ENCODE measurements at regions not wholly inside any gene's neighbourhood (a gene's known extent, or its start where the extent isn't known, plus 50 kb on each side); places are given as distances from the start of the nearest gene placed in this dataset.

DNA sequence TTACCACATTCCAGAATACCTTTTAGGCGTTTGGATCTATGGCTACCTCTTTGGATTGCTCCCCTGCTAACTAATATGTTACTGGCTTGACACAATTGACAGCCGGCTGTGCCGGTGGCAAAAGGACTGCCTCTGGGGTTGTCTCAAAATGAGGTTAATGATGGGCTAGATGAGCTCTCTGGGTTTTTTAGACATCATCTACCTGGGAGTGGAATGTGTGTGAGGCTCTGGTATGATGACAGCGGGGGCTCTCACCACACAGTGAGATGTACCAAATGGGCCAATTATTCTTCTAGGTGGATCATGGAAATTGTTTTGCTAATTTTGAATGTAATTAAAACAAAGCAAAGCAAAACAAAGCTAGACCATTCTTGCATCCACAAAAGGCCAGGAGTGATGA lies 391.1 kb upstream of the SPRED2 start:
- no peak for FAIRE-seq
- DNase-seq (ENCODE audit: extremely low spot score, insufficient read length, low read depth): no peak

DNA sequence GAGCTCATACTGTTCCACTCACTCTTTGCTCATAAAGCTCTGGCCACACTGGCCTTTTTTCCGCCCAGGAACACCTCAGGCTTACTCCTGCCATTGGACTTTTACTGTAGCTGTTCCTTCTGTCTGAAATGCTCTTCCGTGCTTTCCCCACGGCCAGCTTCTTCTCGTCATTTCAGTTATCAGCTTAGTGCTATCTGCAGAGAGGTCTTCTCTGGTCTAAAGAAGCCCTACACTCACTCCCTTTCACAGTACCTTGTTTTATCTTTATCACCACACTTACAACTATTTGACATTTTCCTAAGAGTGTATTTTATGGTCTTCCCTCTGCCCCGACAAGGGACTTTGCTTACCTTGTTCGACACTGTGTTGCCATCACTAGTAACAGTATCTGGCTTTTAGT lies 388.1 kb upstream of the SPRED2 start:
- FAIRE-seq: no peak
- no peak for DNase-seq (ENCODE audit: extremely low spot score, insufficient read length, low read depth)

DNA sequence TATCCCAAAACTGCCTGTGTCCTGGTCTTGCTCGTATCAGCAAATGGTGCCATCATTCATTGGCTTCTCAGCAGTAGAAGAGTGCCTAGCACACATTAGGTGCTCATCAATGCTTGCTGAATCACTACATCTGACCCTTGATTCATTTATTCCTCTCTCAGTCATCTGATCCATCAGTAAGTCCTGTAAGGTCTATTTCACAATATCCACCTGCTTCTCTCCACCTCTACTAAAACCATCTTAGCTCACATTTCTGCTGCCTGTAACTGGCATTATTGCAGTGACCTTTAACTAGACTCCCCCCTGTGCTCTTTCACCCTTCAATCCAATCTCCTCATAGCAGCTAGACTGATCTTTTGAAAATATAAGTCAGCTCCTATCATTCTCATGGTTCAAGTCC lies 387.6 kb upstream of the SPRED2 start:
- FAIRE-seq: no peak

DNA sequence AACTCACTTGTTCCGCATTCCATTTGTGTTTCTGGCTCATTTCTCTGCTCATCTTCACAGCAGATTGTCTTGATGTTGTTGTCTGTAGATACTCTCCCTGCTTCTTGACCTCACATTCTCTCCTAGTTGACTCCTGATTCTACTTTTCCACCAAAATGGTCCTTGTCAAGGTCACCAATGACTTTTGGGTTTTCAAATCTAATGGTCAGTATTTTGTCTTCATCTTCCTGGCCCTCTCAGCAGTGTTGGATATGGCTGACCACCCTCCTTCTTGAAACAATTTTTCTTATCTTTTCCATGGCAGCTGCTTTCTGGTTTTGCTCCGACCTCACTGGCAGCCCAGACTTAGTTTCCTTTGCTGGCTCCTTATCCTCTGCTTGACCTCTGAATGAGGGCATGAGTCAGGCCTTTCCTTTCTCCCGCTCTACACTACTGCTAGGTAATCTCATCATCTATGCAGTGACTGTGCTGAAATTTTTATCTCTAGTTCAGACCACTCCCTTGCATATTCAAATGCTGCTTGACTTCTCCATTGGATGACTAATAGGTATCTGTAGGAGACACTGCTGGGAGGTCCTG lies 386.6 kb upstream of the SPRED2 start:
- DNase-seq (ENCODE audit: extremely low spot score, insufficient read length, low read depth) (no peak), FAIRE-seq (no peak)

More for the DNA sequence above, 387.6 kb upstream of the SPRED2 start:
- DNase-seq (ENCODE audit: extremely low spot score, insufficient read length, low read depth): no peak

DNA sequence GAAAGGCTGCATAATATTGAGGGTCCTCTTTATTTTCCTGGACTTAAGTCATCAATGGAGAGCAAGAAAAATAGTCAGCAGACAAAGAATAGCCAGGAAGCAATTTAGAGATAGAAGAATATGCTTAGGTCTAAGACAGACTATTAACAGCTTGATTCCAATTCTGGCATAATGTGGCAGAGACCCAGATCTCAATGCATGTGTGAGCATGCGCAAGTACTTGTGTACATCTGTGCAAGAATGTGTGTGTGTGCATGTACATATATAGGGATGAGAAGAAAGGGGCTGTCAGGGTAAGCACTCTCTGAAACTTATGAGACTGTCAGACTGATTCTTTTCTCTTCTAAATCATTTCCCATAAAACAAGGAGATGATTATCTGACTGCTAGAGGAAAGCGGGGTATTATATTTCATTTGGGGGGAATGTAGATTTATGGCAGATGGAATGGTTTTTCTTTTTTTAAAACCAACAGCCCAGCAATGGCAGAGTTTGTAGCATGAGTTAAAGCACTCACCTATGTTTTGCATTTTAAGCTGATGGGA lies 381.3 kb upstream of the SPRED2 start:
- FAIRE-seq: no peak
- no peak for DNase-seq (ENCODE audit: extremely low spot score, insufficient read length, low read depth)

DNA sequence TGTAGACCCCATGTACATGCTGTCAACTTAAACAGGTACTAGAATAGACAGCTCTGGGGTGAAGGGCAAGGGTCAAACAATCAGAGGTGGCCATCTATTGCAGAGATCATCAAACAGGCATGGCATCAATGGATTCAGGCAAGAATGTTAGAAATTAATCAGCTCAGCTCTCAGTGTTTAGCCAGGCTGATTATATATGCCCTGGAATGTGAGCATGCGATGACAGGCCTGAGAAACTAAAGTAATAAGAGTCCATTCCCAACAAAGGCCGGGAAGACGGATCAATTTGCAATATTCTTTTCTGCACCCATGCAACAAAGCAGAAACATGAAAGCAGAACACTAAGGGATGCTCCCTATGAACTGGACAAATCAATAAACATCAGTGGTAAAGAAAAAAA lies 380.5 kb upstream of the SPRED2 start:
- no peak for FAIRE-seq
- no peak for DNase-seq (ENCODE audit: extremely low spot score, insufficient read length, low read depth)

DNA sequence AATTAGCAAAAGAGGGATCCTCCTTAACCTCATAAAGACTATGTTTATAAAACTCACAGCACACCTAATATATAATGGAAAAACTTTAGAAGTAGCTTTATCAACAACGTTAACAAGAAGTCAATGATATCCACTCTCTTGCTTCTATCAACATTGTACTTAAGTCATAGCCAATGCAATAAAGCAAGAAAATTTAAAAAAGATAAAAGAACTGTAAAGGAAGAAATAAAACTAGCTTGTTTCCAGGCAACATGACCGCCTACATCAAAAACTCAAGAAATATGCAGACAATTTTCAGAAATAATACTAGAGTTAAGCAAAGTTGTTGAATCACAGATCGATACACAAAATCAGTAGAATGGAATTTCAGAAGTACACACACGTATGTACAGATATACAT lies 375.5 kb upstream of the SPRED2 start:
- DNase-seq (ENCODE audit: extremely low spot score, insufficient read length, low read depth): no peak
- no peak for FAIRE-seq

DNA sequence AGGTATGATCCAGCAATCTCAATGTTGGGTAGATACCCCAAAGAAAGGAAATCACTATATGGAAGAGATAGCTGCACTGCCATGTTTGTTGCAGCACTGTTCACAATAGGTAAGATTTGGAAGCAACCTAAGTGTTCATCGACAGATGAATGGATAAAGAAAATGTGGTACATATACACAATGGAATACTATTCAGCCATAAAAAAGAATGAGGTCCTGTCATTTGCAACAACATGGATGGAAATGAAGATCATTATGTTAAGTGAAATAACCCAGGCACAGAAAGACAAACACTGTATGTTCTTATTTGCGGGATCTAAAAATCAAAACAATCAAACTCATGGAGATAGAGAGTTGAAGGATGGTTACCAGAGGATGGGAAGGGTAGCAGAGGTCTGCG lies 372.4 kb upstream of the SPRED2 start:
- FAIRE-seq: no peak
- DNase-seq (ENCODE audit: extremely low spot score, insufficient read length, low read depth): no peak

DNA sequence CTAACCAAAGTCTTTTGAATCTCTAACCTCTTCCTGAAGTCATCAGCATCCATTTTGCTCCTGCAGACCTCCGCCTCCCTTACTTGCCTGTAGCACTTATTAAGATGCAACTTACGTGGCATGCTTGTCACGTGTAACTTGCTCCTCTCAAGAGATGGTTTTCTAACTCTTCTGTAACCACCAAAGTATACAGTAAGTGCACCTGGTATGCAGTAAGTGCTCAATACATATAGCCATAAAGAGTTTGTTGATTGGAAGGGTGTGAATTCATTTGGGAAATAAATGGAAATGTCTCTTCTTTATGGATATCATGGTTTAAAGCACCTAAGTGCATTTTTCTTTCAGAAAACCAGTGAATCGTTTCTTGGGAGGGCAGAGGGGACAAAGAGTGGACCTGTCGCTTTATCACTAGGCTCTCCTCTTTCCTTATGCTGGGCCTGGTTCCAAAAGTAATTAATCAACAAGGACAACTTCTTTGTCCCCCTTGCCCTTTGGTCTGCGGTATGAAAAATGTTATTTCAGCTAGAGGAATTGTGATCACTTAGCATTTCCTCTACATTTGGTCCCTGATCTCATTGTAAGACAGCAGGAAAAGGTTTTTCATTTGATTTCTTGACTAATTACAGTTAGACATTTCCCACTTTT lies 370.0 kb upstream of the SPRED2 start:
- no peak for DNase-seq (ENCODE audit: extremely low spot score, insufficient read length, low read depth)
- FAIRE-seq: no peak

DNA sequence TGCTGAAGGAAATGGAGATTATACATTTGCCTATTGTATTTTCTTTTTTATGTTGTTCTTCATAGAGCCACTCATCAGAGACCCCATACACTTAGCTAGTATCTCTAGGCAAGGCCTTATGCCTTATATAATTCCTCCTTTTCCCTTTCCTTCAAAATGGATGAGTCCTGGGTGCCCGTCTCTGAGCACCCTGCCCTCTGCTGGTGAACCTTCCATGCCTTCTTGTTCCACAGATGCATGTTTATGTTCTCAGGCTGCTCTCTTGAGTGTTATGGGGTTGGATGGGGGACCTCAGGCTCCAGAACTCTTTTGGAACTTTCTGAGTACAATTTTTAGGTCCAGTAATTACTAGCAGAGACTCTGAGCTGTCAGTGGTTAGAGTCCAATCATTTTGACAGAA lies 368.6 kb upstream of the SPRED2 start:
- FAIRE-seq (no peak), DNase-seq (ENCODE audit: extremely low spot score, insufficient read length, low read depth) (no peak)

DNA sequence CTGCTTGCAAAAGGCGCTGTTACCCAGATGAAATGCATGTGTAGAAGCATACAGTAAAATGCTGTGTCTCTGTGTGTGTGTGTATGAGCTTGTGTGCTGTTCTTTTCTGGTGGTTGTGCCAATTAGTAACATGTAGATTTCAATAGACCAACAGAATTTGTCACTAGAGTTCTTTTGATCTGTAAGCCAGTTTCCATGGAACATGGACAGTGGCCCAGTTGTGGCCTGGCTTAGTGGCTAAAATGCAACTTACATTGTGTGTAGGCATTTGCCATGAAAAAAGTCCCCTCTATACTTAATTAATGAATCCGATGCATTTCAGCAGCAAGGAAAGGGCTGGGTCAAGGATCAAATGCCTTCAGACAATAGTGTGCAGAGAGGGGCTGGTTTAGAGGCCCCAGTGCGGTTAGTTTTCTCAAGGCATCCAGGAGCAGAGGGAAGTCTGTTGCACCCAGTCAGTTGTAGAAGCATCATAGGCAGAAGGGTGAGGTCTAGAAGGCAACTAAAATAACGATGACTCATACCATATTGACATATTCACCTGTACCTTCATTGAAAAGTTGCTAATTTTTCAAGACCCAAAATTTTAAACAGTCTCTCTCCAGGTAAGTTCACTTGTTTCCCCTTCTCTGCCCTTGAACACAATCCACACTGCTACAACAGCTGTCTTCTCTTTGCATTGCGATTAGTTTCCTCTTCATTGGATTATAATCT lies 366.9 kb upstream of the SPRED2 start:
- DNase-seq (ENCODE audit: extremely low spot score, insufficient read length, low read depth): no peak
- no peak for FAIRE-seq

DNA sequence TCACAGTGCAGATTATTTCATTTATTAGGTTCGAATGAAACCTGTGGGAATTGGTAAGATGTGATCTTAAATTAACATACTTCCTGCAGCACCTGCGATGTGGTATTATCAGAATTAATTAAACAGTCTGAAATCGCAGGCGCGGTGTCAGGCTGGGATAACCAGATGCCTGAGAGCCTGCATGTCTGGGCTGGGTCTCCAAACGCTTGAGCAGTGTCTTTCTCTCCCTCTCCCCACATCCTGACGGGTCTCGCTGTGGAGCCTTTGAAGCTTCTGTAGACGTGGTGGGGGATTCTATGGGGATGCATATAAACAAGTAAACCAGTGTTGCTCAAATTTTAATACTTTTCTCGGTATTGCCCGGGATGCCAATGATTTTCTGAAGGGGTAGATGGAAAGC lies 366.2 kb upstream of the SPRED2 start:
- FAIRE-seq: no peak
- DNase-seq (ENCODE audit: extremely low spot score, insufficient read length, low read depth): no peak

DNA sequence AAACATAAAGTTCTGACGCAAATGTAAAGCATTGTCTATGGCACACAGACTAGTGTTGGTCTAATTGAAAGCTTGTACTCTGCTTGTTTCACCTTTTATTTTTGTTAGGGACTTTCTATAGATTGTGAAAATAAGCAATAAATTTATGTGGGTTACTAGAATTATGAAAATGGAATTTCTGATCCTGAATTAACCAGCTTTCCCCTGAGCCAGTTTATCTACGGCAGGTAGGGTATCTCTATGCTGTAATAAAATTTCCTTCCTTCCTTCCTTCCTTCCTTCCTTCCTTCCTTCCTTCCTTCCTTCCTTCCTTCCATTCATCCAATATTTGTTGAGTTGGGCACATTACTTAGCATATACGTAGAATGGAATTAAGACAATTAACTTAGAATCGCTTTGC lies 362.6 kb upstream of the SPRED2 start:
- FAIRE-seq (no peak), DNase-seq (ENCODE audit: extremely low spot score, insufficient read length, low read depth) (no peak)

DNA sequence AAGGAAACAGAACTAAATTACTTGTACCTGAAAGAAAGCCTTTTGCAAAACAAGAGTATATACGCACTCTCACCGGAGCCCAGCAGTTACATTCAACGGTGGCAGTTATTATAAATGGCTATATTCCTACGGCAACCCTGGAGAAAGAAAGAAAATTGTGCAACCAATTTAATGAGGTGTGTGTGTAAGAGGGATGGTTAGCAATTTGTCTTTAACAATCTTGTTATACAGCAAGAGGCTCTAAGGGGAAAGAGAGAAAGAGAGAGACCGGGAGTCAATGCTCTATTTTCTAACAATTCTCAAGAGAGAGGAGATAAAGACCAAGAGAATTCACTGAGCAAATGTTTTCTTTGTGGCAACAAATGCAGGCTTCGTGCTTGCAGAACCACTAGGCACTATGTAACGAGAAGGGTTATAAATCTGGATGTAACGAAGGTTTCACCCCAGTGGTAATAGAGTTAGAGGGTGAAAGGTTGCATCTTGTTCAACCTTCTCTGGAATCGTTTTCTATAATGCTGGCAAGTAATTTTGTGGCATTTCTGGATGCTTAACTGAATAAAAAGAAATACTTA lies 359.1 kb upstream of the SPRED2 start:
- FAIRE-seq (no peak), DNase-seq (ENCODE audit: extremely low spot score, insufficient read length, low read depth) (no peak)

DNA sequence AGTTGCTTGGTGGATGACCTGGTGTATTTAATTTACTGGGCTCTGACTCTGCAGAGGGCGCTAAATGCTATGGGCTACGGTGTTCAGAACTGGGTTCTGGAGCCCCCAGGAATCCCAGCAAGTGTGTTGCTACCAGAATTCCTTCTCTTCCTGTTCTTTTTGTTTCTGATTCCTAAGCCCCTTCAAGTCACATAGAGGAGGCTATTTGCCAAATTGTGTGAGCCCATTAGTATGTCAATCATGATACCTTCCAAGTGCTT lies 358.2 kb upstream of the SPRED2 start:
- no peak for DNase-seq (ENCODE audit: extremely low spot score, insufficient read length, low read depth)
- no peak for FAIRE-seq

DNA sequence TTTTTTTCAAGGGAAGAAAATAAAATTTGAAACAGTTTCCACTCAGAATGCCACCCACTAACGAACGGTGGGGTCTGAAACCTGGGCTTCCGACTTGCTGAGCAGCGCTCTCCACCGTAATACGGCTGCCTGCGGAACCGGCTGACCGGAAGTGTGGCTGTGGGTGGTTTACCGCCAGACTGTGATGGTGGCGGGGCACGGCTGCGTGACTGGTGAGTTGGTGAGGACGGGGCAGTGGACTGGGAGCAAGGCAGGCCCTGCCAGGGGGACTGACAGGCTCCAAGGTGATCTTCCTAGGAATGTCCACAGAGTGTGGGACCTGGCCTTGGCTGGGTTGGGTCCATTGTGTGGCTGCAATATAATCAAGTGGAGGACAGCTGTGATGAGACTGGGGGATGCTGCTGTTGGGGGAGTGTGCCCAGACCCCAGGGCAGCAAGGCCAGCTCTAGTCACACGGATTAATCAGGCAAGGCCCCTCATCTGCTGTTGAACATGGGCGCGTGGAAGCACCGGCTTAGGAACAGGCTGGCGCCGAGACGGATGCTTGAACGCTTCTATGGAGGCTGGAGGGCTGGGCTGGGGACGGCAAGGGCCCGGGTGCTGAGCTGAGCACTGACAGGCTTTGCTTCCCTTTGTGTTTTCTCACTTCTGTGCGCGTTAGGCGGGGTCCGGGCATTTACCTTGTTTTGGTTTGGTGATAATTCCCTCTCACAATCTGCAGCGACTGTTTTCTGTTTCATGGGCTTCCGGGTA lies 357.7 kb upstream of the SPRED2 start:
- DNase-seq (ENCODE audit: extremely low spot score, insufficient read length, low read depth): no peak
- no peak for FAIRE-seq

DNA sequence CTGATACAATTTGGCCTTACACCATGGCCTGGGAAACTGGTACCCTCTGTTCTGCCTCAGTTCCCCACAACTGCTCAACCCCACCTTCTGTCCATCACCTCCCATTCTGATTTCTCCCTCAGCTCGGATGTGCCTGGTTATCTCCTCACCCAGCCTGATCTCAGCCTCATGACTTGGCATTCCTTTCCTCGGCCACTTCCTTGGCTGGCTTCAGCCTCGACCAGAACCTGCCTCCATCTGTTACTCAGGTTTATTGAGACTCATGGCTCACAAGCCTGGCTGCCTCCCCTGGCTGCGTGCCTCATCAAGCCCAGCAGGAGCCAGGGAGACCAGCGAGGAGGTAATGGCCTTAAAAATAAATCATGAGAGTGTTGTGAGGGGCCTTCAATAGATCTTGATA lies 356.2 kb upstream of the SPRED2 start:
- FAIRE-seq (no peak), DNase-seq (ENCODE audit: extremely low spot score, insufficient read length, low read depth) (no peak)

DNA sequence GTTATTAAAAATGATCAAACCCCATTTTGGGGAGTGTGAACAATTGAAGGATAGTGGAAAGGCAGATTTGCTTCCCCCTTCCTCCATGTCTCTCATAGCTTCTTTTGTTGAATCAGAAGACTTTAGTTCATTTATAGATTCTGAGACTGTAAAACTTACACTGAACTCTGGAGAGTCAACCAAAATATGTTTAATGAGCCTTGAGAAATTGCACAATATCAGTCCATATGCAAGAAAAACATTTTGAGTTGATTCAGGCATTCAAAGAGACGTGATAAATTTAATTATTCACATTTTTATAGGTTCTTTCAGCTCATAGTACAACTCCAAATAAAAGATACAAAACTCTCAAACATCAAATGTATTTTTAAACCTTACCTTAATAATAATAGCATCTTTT lies 354.4 kb upstream of the SPRED2 start:
- DNase-seq (ENCODE audit: extremely low spot score, insufficient read length, low read depth): no peak
- no peak for FAIRE-seq

DNA sequence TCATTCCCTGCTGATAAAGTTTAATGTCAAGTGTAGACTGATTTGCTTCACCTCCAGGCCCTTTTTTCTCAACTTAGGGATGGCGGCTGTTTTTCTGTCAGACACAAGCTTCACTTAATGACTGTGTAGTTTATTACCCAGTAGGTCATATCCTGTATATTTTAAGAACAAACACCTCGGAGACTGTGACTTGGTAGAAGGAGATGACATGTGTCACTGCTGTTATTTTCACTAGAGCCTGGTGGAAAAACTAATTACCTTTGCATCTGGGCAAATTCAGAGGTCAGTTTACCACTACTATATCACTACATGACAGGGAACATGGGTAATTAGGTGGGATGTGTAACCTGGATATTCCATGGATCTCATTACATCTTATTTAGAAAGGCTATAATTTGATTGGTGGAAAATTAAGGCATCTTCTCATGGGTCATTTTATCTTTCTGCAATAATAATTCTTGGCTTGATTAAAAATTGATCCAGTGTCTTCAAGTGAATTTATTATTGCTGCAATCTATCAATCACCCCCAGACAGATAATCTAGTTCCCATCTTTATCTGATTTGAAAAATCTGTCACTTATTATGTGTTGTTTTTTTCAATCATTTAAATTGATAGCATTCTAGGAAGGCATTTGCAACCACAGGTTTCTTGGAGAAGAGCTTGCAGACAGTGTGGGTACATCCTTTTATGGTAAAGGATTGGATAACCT lies 353.8 kb upstream of the SPRED2 start:
- DNase-seq (ENCODE audit: extremely low spot score, insufficient read length, low read depth): no peak
- no peak for FAIRE-seq

DNA sequence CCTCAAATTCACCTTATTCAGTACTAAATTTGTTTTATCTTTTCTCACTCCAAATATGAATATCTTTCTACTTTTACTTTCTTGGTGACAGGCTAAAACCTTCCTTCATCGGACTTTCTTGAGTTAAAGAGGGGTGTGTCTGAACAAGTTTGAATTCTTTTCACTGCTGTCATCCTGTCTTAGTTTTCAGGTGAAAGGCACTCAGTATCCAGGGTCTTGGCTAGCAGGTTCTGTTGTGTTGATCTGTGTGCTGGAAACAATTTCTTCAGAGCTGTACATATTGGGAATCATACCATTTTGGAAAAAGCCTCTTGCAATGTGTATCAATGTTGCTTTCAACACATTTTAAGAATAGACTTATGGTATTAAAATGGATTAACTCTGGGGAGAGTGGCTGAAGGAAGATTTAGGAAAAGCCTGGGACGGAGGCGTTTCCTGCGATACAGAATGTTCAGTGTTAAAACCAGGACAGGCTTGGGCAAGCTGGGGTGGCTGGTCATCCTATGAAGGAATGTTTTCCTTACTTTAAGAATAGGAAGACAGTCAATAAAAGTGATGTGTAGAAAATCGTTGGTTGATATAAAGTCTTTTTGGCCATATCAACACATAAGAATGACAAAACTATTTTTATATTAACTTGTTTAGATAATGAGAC lies 350.7 kb upstream of the SPRED2 start:
- FAIRE-seq: no peak
- DNase-seq (ENCODE audit: extremely low spot score, insufficient read length, low read depth): no peak

Data from GM18507 (cell line).